Astrocyte (in vitro differentiated cells and primary cell): ENCODE measurements at regions not wholly inside any gene's neighbourhood (a gene's known extent, or its start where the extent isn't known, plus 50 kb on each side); places are given as distances from the start of the nearest gene placed in this dataset.
"Not testable (repeated sequence)": the region's sequence is repeated elsewhere in the genome, so short reads cannot be mapped to it uniquely, and the experiment has no call there.

Experiments
- DNase-seq: peaks from one replicate; pipeline ENCODE4 v3.0.0-alpha.2; 2010; ENCODE audit warnings: low read depth
- FAIRE-seq: peaks from 2 replicates; lab custom pipeline; 2011; peaks lifted over from hg19 to GRCh38; lab: Jason Lieb, UNC
- H2AFZ ChIP-seq: 2 replicates; pipeline ENCODE4 v1.6.0; 2012; ENCODE audit warnings: low read depth, low read length, inconsistent platforms
- H3K27ac ChIP-seq: 2 replicates; pipeline ENCODE4 v1.5.1; 2011; ENCODE audit warnings: low read depth, low read length, inconsistent platforms
- H3K27me3 ChIP-seq: 2 replicates; pipeline ENCODE4 v1.6.0; 2011; ENCODE audit warnings: low read length, inconsistent platforms; ENCODE audit not compliant: insufficient read depth
- H3K36me3 ChIP-seq: 2 replicates; pipeline ENCODE4 v1.5.1; 2011; ENCODE audit warnings: low read length, inconsistent platforms; ENCODE audit not compliant: insufficient read depth
- H3K4me1 ChIP-seq: 2 replicates; pipeline ENCODE4 v1.5.1; 2011; ENCODE audit warnings: low read length, inconsistent platforms; ENCODE audit not compliant: insufficient read depth
- H3K4me2 ChIP-seq: 2 replicates; pipeline ENCODE4 v1.6.0; 2012; ENCODE audit warnings: low read length, inconsistent platforms
- H3K4me3 ChIP-seq: 2 replicates; pipeline ENCODE4 v1.5.1; 2011; ENCODE audit warnings: low read depth, mild to moderate bottlenecking, low read length, inconsistent platforms; ENCODE audit not compliant: insufficient read depth
- H3K79me2 ChIP-seq: 2 replicates; pipeline ENCODE4 v1.6.0; 2012; ENCODE audit warnings: mild to moderate bottlenecking, low read length, inconsistent platforms; ENCODE audit not compliant: insufficient read depth
- H3K9ac ChIP-seq: 2 replicates; pipeline ENCODE4 v1.6.0; 2012; ENCODE audit warnings: mild to moderate bottlenecking, low read length, inconsistent platforms
- H3K9me3 ChIP-seq: 2 replicates; pipeline ENCODE4 v1.5.1; 2012; ENCODE audit warnings: low read depth, mild to moderate bottlenecking, low read length, inconsistent platforms; ENCODE audit not compliant: insufficient read depth
- H4K20me1 ChIP-seq: 2 replicates; pipeline ENCODE4 v1.6.0; 2012; ENCODE audit warnings: low read length, inconsistent platforms; ENCODE audit not compliant: insufficient read depth
- H3K27ac Mint-ChIP-seq: one replicate; pipeline ENCODE4 v1.8.0; 2021; ENCODE audit warnings: mild to moderate bottlenecking, mixed read lengths; ENCODE audit not compliant: unreplicated experiment
- H3K27me3 Mint-ChIP-seq: one replicate; pipeline ENCODE4 v1.8.0; 2021; ENCODE audit warnings: low read depth, mixed read lengths; ENCODE audit not compliant: unreplicated experiment
- H3K36me3 Mint-ChIP-seq: one replicate; pipeline ENCODE4 v1.8.0; 2021; ENCODE audit warnings: low read depth, mixed read lengths; ENCODE audit not compliant: unreplicated experiment
- H3K4me1 Mint-ChIP-seq: one replicate; pipeline ENCODE4 v1.8.0; 2021; ENCODE audit warnings: low read depth, mixed read lengths; ENCODE audit not compliant: unreplicated experiment
- H3K4me3 Mint-ChIP-seq: one replicate; pipeline ENCODE4 v1.8.0; 2021; ENCODE audit warnings: mild to moderate bottlenecking, moderate library complexity, mixed read lengths; ENCODE audit not compliant: unreplicated experiment
- H3K9me3 Mint-ChIP-seq: one replicate; pipeline ENCODE4 v1.8.0; 2021; ENCODE audit warnings: mild to moderate bottlenecking, mixed read lengths; ENCODE audit not compliant: unreplicated experiment
- CTCF ChIP-seq: IDR thresholded peaks from 2 replicates; pipeline ENCODE4 v1.5.1; 2011; ENCODE audit warnings: low read depth, mild to moderate bottlenecking, inconsistent platforms, low read length, moderate library complexity; ENCODE audit not compliant: insufficient read depth
- EZH2 ChIP-seq: IDR thresholded peaks from 2 replicates; pipeline ENCODE4 v1.6.1; 2012; ENCODE audit warnings: mild to moderate bottlenecking, low read length, inconsistent platforms; ENCODE audit not compliant: insufficient read depth

GRCh38 chr6:48505621-48506020 is 394.6 kb upstream of the PTCHD4 start:
- H3K4me2 ChIP-seq = no peak overlapping the region
- H3K4me3 Mint-ChIP-seq = no peak overlapping the region
- no peak overlapping the region for H3K4me3 ChIP-seq
- no peak overlapping the region for H2AFZ ChIP-seq
- H3K27me3 ChIP-seq = no peaks in the 10 kb centered on the region
- H3K36me3 Mint-ChIP-seq = no peaks in the 10 kb centered on the region
- peaks cover 5% of the 10 kb centered on the region for H3K27me3 Mint-ChIP-seq
- H3K4me1 ChIP-seq = no peaks in the 10 kb centered on the region
- no peak overlapping the region for H3K27ac Mint-ChIP-seq
- H3K9me3 ChIP-seq = no peaks in the 10 kb centered on the region
- no peaks in the 10 kb centered on the region for H3K4me1 Mint-ChIP-seq
- TF ChIP-seq EZH2 = no peak
- TF ChIP-seq CTCF = no peak
- H4K20me1 ChIP-seq = no peaks in the 10 kb centered on the region
- peaks cover 4% of the 10 kb centered on the region for H3K9me3 Mint-ChIP-seq
- DNase-seq = no peak
- no peak overlapping the region for H3K27ac ChIP-seq
- no peaks in the 10 kb centered on the region for H3K79me2 ChIP-seq
- no peak for FAIRE-seq
- H3K9ac ChIP-seq = no peak overlapping the region
- H3K36me3 ChIP-seq = no peaks in the 10 kb centered on the region

DNA sequence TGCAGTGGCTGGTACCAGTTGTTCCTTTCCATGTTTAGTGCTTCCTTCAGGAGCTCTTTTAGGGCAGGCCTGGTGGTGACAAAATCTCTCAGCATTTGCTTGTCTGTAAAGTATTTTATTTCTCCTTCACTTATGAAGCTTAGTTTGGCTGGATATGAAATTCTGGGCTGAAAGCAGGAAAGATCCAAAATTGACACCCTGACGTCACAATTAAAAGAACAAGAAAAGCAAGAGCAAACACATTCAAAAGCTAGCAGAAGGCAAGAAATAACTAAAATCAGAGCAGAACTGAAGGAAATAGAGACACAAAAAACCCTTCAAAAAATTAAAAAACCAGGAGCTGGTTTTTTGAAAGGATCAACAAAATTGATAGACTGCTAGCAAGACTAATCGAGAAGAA is 382.4 kb upstream of the PTCHD4 start:
- not testable (repeated sequence) for H3K9me3 Mint-ChIP-seq, H3K27me3 ChIP-seq, H3K36me3 ChIP-seq, H3K27me3 Mint-ChIP-seq, H4K20me1 ChIP-seq, H3K36me3 Mint-ChIP-seq, H3K27ac Mint-ChIP-seq, H3K4me1 Mint-ChIP-seq, H3K4me3 Mint-ChIP-seq, H3K4me1 ChIP-seq, FAIRE-seq, H3K4me3 ChIP-seq, H3K9me3 ChIP-seq, H2AFZ ChIP-seq, DNase-seq, H3K79me2 ChIP-seq, H3K9ac ChIP-seq, H3K4me2 ChIP-seq, H3K27ac ChIP-seq

GRCh38 chr6:48490658-48491057 is 379.7 kb upstream of the PTCHD4 start:
- Histone ChIP-seq H3K4me1 (no peaks in the 10 kb centered on the region), H3K9me3 (no peaks in the 10 kb centered on the region), H3K4me2 (no peak overlapping the region), H3K27me3 (no peaks in the 10 kb centered on the region), H4K20me1 (no peaks in the 10 kb centered on the region), H3K36me3 (no peaks in the 10 kb centered on the region), H2AFZ (no peak overlapping the region), H3K9ac (no peak overlapping the region), H3K27ac (no peak overlapping the region), H3K4me3 (no peak overlapping the region), H3K79me2 (no peaks in the 10 kb centered on the region)
- DNase-seq (no peak), FAIRE-seq (no peak)
- no peak overlapping the region for H3K27ac Mint-ChIP-seq
- H3K9me3 Mint-ChIP-seq = peaks cover 5% of the 10 kb centered on the region
- no peak overlapping the region for H3K4me3 Mint-ChIP-seq
- no peaks in the 10 kb centered on the region for H3K27me3 Mint-ChIP-seq
- no peaks in the 10 kb centered on the region for H3K4me1 Mint-ChIP-seq
- H3K36me3 Mint-ChIP-seq = no peaks in the 10 kb centered on the region
- no peak for TF ChIP-seq EZH2
- TF ChIP-seq CTCF = no peak
